CD4-positive, alpha-beta T cell treated with Interferon alpha-2 for 1 hour (primary cell): ENCODE measurements at regions not wholly inside any gene's neighbourhood (a gene's known extent, or its start where the extent isn't known, plus 50 kb on each side); places are given as distances from the start of the nearest gene placed in this dataset.
"Not testable (repeated sequence)": the region's sequence is repeated elsewhere in the genome, so short reads cannot be mapped to it uniquely, and the experiment has no call there.

Source experiments
- DNase-seq, 2 donors: peaks; one replicate each; pipeline ENCODE4 v3.0.0-alpha.2; 2020 to 2022

GRCh38 chr6:126210398-126211075 is 129.4 kb upstream of the CENPW start:
- DNase-seq, result no peak

- DNase-seq, result no peak
Measured at GRCh38 chr6:126217497-126217896, 122.4 kb upstream of the CENPW start.

GRCh38 chr6:126220901-126221300 is 119.0 kb upstream of the CENPW start:
- DNase-seq, result not testable (repeated sequence)

DNA sequence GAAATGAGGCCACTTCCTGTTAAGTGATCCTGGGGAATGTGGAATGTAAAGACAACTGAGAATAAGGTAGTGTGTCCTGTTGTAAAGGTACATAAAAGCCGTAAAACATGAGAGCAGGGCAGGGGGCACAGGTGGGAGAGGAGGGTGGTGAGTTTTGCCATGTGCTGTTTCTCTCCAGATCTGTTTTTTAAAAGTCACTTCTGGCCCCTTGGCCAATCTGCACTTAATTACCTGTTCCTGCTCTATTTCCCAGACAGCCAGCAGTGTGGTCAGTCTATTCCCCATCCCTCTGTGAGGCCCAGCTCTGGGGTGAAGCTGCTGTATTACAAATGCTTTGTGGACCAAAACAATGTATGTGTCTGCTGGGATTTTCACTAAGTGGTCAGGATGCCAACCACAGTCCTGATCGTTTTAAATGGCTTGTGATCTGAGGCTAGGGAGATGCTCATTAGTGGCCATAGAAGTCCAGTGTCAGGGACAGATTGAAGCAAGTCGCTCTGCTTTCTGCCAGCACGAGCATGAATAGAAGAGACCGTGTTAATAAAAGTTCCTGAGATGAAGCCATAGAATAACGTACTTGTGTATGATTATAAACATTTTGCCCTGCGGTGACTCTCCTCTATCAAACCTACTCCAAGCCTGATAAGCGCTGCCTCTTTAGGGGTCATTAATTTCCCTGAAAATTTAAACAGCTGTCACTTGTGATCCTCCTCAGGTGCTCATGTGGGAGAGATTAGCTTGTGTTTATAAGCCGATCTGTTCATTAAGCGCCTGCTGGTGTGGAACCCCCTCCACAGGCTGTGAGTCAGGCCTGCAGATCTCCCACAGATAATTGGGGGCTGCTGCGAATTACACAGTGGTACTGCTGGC is 111.8 kb upstream of the CENPW start:
- DNase-seq, result no peak

DNA sequence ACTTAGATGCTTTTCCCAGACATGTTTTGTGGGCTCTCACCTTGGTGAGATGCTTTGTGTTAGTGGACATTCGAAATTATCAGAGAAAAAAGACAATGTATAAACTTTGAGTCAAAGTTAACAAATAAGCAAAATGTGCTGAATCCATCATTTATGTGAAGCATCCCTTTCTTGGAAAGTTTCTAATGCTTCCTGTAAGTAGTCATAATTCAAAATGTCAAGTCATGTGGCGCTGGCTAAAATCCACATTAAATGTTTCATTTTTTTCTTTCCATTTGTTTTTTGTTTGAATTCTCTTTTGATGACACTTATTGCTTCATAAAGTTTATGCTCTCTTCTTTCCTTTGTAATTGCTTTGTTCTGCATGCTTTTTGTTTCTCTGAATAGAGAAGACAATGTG is 107.2 kb upstream of the CENPW start:
- no peak for DNase-seq

GRCh38 chr6:126233192-126233591 is 106.7 kb upstream of the CENPW start:
- DNase-seq, result no peak

DNA sequence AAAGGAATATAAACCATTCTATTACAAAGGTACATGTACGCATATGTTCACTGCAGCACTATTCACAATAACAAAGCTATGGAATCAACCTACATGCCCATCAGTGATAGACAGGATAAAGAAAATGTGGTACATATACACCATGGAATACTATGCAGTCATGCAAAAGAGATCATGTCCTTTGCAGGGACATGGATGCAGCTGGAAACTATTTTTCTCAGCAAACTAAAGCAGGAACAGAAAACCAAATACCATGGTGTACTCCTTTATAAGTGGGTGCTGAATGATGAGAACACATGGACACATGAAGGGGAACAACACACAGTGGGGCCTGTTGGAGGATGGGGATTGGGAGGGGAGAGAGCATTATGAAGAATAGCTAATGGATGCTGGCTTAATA is 104.6 kb upstream of the CENPW start:
- no peak for DNase-seq

DNA sequence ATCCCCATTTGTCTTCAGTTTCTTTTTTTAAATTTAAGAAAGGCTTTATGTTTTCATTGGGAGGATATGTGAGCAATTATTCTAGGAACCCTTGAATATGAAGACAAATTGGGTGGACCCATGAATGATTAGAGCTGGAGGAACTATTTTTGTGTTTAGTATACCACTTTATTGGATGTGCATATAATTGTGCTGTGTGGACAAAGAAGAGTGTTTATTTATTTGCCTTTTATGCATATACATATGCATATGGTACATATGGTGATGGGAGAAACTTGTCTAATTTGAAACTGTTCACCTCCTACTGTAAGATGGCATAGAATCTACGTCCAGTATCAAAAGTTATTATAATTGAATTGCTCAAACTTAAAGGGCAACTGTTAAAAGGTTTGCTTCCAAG is 94.8 kb upstream of the CENPW start:
- no peak for DNase-seq

- DNase-seq, result no peak
Measured at GRCh38 chr6:126252154-126252553, 87.8 kb upstream of the CENPW start.

GRCh38 chr6:126253431-126253830 is 86.5 kb upstream of the CENPW start:
- no peak for DNase-seq

DNA sequence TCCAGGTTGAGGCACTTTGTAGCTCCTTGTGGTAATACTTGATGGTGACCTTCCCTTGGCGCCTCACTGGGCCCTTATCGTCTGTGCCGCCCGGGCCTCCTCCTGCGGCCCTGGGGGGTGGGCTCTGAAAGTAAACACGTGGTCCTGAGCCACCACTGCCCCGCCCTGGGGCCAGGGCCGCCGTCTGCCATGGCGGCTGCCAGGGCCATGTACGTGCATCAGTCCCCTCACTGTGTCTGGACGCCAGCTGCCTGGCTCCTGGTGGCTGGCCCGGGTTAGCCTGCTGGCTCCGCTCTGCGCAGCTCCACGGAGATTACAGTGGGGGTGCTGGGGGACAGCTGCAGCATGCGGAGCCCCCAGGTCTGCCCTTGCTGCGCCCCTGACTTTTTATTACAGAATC is 81.8 kb upstream of the CENPW start:
- DNase-seq, result no peak

GRCh38 chr6:126261792-126262421 is 78.0 kb upstream of the CENPW start:
- DNase-seq, result no peak

DNA sequence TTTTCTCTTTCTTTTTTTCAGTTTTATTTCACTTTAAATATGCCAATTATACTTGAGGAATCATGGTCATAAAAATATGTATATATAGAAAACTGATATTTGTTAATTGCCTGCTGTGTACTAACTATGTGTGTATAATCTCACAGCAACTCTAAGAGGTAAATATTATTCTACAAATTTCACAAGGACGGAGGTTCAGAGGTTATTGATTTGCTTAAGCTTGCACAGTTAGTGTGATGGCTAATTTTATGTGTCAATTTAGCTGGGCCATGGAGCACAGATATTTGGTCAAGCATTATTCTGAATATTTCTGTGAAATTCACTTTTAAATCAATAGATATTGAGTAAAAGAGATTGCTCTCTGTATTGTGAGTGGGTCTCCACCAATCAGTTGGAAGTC is 75.7 kb upstream of the CENPW start:
- DNase-seq, result no peak

DNA sequence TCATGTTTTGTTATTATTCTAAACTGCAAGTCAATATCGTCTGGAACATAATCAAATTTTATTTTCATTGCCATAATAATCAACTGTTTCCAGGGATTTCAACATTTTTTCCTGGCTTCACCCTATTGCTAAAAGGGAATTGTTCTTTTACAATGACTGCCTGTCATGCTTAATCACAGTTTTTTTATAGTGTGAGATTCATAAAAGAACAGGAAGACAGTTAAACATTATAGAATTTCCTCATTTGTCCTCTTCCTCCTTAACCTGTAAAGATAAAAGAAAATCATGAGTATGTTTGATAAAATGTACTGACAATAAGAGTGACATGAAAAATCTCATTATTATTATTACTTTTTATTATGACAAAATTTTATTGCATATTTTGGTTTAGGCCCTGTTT is 73.3 kb upstream of the CENPW start:
- DNase-seq, result no peak

DNA sequence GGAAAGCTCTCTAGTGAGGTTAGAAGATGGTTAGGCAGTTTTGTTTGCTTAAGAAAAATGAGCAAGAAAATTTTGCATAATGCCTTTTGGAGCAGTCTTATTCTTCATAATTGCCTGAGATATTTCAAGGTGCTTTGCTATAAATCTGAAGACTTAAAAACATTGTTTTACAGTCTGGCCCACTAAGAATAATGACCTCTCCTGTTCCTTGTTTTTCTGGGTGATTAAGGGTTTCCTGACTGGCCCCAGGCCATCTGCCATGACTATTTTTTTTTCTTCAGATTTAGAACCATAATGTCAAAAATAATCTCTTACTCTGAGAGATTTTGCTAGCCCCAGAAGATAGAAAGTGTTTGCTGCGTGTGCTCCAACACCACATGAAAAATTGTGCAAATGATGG is 72.3 kb upstream of the CENPW start:
- DNase-seq, result no peak

- no peak for DNase-seq
Measured at GRCh38 chr6:126268092-126268491, 71.8 kb upstream of the CENPW start.

DNA sequence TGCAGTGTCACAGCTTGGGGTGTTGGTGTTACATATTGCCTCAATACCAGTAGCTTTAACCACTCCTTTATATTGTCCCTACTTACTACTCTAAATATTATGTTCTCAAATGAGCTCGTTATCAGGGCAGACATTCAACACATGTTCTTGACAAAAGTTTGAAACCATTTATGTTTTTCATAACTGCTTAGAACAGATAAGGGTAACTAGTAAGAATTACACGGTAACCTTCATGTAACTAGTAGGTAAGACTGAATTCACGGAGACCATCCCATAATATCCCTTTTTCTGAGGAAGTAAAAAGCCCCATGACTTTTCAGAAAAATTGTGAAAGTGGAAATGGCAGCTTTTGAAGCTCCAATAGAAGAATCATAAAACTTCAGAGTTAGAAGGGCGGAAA is 59.6 kb upstream of the CENPW start:
- no peak for DNase-seq

DNA sequence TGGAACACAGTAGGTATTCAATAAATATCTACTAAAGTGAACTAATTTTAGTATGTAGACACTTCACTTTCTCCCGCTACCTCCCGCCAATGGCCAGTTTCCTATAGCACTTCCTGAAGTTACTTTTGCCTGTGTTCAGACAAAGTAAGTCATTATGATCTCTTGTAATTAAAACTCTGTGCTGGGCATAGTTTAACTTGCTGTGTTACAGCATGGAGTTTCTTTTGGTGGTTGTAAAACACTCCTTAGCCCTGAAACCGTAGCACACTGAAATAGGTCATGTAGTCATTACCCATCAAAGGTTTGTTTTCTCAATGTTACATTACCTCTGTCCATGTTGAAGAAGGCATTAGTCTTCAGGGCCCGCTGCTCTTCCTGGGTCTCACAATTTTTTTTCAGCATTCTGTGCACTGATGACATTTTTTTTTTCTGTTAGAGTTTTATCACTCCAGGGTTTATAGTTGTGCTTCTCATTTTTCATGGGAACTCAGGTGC is 54.0 kb upstream of the CENPW start:
- DNase-seq, result no peak
